ENCODE measurements at regions not wholly inside any gene's neighbourhood (a gene's known extent, or its start where the extent isn't known, plus 50 kb on each side); places are given as distances from the start of the nearest gene placed in this dataset.

DNA sequence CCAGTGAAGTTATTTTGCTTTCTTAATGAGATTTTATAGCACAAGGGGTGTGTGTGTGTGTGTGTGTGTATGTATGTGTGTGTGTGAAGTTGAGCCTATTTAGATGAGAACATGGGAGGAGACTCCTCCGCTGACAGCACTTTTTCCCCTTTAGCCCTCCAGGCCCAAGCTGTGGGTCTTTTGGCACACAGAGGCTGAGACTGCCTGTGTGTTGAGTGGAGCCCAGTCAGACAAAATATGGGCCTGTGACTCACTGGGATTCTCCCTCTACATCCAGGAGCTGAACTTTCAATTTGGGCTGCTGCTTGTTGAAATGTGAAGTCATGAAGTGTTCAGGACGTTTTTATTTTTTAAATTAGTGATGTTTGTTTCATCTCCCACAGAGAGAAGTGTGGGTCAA lies 108.0 kb downstream of the MFSD1 start:
- TF ChIP-seq, protein P1, sequence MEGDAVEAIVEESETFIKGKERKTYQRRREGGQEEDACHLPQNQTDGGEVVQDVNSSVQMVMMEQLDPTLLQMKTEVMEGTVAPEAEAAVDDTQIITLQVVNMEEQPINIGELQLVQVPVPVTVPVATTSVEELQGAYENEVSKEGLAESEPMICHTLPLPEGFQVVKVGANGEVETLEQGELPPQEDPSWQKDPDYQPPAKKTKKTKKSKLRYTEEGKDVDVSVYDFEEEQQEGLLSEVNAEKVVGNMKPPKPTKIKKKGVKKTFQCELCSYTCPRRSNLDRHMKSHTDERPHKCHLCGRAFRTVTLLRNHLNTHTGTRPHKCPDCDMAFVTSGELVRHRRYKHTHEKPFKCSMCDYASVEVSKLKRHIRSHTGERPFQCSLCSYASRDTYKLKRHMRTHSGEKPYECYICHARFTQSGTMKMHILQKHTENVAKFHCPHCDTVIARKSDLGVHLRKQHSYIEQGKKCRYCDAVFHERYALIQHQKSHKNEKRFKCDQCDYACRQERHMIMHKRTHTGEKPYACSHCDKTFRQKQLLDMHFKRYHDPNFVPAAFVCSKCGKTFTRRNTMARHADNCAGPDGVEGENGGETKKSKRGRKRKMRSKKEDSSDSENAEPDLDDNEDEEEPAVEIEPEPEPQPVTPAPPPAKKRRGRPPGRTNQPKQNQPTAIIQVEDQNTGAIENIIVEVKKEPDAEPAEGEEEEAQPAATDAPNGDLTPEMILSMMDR (IDR thresholded peaks at IDR 0.05): no peak
- TF ChIP-seq POLR2A (IDR thresholded peaks at IDR 0.05): no peak
- H3K4me3 ChIP-seq: no peak overlapping the region
- H3K36me3 ChIP-seq: no peaks in the 10 kb centered on the region
- DNase-seq (no peak), ATAC-seq (no peak)
- H3K9me3 ChIP-seq: no peaks in the 10 kb centered on the region
- no peaks in the 10 kb centered on the region for H3K4me1 ChIP-seq
- no peak overlapping the region for H3K27ac ChIP-seq
- H3K27me3 ChIP-seq: no peaks in the 10 kb centered on the region
- WGBS (ENCODE audit: insufficient coverage, low coverage, low lambda C conversion rate, missing lambda C conversion rate): 0% methylated on average over 1 of the region's 2 CpGs
- intact Hi-C loops (cut with DNase I): loop anchor here in 1 of 2 donors (10.0 kb wide), 2 partner anchors 55 to 345 kb away; no protein-coding TSS in a partner anchor

- DNase-seq: no peak
- no peak for ATAC-seq
- Histone ChIP-seq H3K27ac (no peak overlapping the region), H3K9me3 (no peaks in the 10 kb centered on the region), H3K36me3 (no peaks in the 10 kb centered on the region), H3K27me3 (no peaks in the 10 kb centered on the region), H3K4me1 (no peaks in the 10 kb centered on the region), H3K4me3 (no peak overlapping the region)
- WGBS (ENCODE audit: insufficient coverage, low coverage, low lambda C conversion rate, missing lambda C conversion rate): 71% methylated on average over 5 of the region's 6 CpGs
- intact Hi-C loops (cut with DNase I): loop anchor here in 1 of 2 donors (10.0 kb wide), 1 partner anchor 343 kb away; no protein-coding TSS in a partner anchor
- no peak for TF ChIP-seq POLR2A (IDR thresholded peaks at IDR 0.05)
- TF ChIP-seq, protein P1 (IDR thresholded peaks at IDR 0.05): no peak
Measured at GRCh38 chr3:158911586-158911985, 109.7 kb downstream of the MFSD1 start.

GRCh38 chr3:158912188-158912587 lies 110.3 kb downstream of the MFSD1 start:
- 74% methylated on average over 3 of the region's 3 CpGs for WGBS (ENCODE audit: insufficient coverage, low coverage, low lambda C conversion rate, missing lambda C conversion rate)
- no peak for TF ChIP-seq POLR2A (IDR thresholded peaks at IDR 0.05)
- TF ChIP-seq, protein P1 (IDR thresholded peaks at IDR 0.05): no peak
- intact Hi-C loops (cut with DNase I): loop anchor here in 1 of 2 donors (10.0 kb wide), 1 partner anchor 343 kb away; no protein-coding TSS in a partner anchor

GRCh38 chr3:158912621-158913020 lies 110.8 kb downstream of the MFSD1 start:
- Histone ChIP-seq H3K27ac (no peak overlapping the region), H3K36me3 (no peaks in the 10 kb centered on the region), H3K9me3 (no peaks in the 10 kb centered on the region), H3K4me1 (no peaks in the 10 kb centered on the region), H3K27me3 (no peaks in the 10 kb centered on the region), H3K4me3 (no peak overlapping the region)
- TF ChIP-seq POLR2A (IDR thresholded peaks at IDR 0.05): no peak
- TF ChIP-seq, protein P1 (IDR thresholded peaks at IDR 0.05): no peak
- intact Hi-C loops (cut with DNase I): loop anchor here in 1 of 2 donors (10.0 kb wide), 1 partner anchor 342 kb away; no protein-coding TSS in a partner anchor
- DNase-seq (no peak), ATAC-seq (no peak)
- WGBS (ENCODE audit: insufficient coverage, low coverage, low lambda C conversion rate, missing lambda C conversion rate): 77% methylated on average over 5 of the region's 6 CpGs

More at GRCh38 chr3:158912188-158912587, 110.3 kb downstream of the MFSD1 start:
- Histone ChIP-seq H3K27ac (no peak overlapping the region), H3K9me3 (no peaks in the 10 kb centered on the region), H3K4me1 (no peaks in the 10 kb centered on the region), H3K27me3 (no peaks in the 10 kb centered on the region), H3K36me3 (no peaks in the 10 kb centered on the region), H3K4me3 (no peak overlapping the region)
- no peak for DNase-seq
- ATAC-seq: no peak
